Activated CD8-positive, alpha-beta memory T cell treated with anti-CD3 and anti-CD28 coated beads for 48 hours (primary cell): ENCODE measurements at regions not wholly inside any gene's neighbourhood (a gene's known extent, or its start where the extent isn't known, plus 50 kb on each side); places are given as distances from the start of the nearest gene placed in this dataset.

ENCODE experiments used
- DNase-seq, 3 experiments: peaks; one replicate each; pipeline ENCODE4 v3.0.0-alpha.2; 2020; ENCODE audit warnings: low read depth in 2 of 3, low spot score in 2 of 3

DNA sequence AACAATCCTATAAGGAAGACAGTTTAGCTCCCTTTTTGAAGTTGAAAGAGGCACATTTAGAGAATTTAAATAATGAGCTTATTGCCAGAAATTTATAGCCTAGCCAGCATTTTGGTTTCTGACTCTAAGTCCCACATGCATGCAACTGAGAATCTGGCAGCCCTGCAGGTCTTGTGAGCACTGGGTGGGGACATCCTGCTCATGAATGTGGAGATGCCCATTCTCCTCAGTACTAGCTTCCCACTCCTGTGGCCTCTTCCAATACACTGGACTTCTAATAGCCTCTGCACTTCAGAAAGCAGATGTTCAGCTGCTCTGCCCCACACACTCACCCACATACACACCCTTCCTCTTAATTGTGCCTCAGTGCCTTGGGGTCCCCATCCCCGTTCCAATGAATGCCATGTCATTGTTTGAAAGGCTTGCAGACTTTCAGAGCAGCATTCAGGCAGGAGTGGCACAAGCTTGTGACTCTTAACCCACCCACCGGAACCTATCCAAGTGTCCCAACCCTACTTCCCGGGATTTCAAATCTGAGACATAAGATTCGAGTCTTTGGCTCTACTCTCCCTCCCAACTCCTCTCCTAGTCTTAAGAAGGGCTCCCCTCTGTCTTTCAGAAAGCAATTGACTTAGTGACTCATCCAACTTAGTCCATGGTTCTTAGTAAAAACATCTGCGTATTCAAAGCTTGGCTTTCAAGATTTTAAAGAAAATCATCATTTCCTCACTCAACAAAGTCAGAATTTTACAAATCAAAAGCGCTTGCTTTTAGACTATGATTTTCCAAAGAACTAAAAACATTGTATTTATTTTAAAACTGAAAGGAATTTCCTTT is 80.0 kb upstream of the FREM2 start:
- DNase-seq = no peak

- no peak for DNase-seq
Observed at GRCh38 chr13:38617936-38618335, 68.9 kb upstream of the FREM2 start.

GRCh38 chr13:38618336-38618735 is 68.5 kb upstream of the FREM2 start:
- no peak for DNase-seq

DNA sequence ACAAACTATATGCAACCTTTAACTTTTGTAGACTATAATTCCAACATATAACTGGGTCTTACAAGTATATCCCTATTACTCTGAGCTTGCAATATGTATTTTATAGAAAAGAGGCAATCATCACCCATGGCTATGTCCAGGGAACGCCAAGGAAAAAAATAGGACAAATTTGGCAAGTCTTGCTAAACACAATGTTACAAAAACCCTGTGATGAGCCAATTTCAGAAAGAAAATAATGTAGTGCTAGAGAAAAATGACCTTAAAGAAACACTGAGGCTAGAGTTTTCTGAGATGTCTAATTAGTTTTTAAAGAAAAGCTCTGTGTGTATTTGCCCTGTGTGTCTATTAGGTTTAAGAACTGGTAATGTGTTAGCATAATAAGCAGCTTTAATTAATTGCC is 68.0 kb upstream of the FREM2 start:
- no peak for DNase-seq

GRCh38 chr13:38620876-38621275 is 66.0 kb upstream of the FREM2 start:
- no peak for DNase-seq

- no peak for DNase-seq
Observed at GRCh38 chr13:38624822-38625221, 62.1 kb upstream of the FREM2 start.

- no peak for DNase-seq
Observed at GRCh38 chr13:38628554-38628953, 58.3 kb upstream of the FREM2 start.

GRCh38 chr13:38630780-38631179 is 56.1 kb upstream of the FREM2 start:
- DNase-seq = no peak

- no peak for DNase-seq
Observed at GRCh38 chr13:38635030-38635429, 51.8 kb upstream of the FREM2 start.

GRCh38 chr13:38636073-38636472 is 50.8 kb upstream of the FREM2 start:
- no peak for DNase-seq

DNA sequence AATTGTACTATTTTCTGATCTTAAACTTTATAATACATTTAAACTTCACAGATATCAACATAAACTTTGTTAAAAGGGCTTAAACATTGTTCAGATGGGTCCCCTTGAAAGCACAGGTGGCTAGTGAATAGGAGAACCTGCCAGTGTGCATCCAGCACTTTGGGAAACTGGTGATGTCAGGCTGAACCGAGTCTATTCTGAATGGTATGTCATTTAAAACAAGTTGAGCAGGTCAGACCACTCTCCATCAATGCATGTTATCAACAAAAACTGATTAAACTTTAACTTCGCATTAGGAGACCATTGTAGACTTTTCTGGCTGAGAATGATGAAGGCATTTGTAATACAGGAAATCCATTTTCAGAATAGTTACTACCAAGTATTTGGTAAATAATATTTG is 50.1 kb upstream of the FREM2 start:
- no peak for DNase-seq
